Suppressor macrophage treated with lipopolysaccharide for 1 hour (primary cell): ENCODE measurements at regions not wholly inside any gene's neighbourhood (a gene's known extent, or its start where the extent isn't known, plus 50 kb on each side); places are given as distances from the start of the nearest gene placed in this dataset.

Experiments
- DNase-seq, 3 donors: peaks; one replicate each; pipeline ENCODE4 v3.0.0-alpha.2; 2020 to 2022

GRCh38 chr4:151922811-151923210, 162.0 kb upstream of the GATB start:
- DNase-seq: peak in 1 of 3 donors; percentile 7

- DNase-seq: peak in 2 of 3 donors; percentile 33 to 57
Observed at GRCh38 chr4:151922306-151922705, 161.5 kb upstream of the GATB start.

GRCh38 chr4:151921811-151922210, 161.0 kb upstream of the GATB start:
- no peak for DNase-seq

- DNase-seq: no peak
Observed at GRCh38 chr4:151921386-151921785, 160.6 kb upstream of the GATB start.

- peak in 1 of 3 donors; percentile 18 for DNase-seq
Observed at GRCh38 chr4:151917145-151917734, 156.4 kb upstream of the GATB start.

GRCh38 chr4:151912632-151913031, 151.8 kb upstream of the GATB start:
- DNase-seq: no peak

GRCh38 chr4:151911970-151912369, 151.2 kb upstream of the GATB start:
- DNase-seq: no peak

GRCh38 chr4:151908734-151909497, 148.1 kb upstream of the GATB start:
- DNase-seq: no peak

- DNase-seq: no peak
Observed at GRCh38 chr4:151908201-151908600, 147.4 kb upstream of the GATB start.

- DNase-seq: no peak
Observed at GRCh38 chr4:151906438-151906837, 145.6 kb upstream of the GATB start.

GRCh38 chr4:151905197-151905596, 144.4 kb upstream of the GATB start:
- DNase-seq: peak; percentile 6 to 39 (median 32)

- DNase-seq: no peak
Observed at GRCh38 chr4:151901631-151902030, 140.8 kb upstream of the GATB start.

- DNase-seq: no peak
Observed at GRCh38 chr4:151896880-151897279, 136.1 kb upstream of the GATB start.

- DNase-seq: no peak
Observed at GRCh38 chr4:151895671-151896070, 134.9 kb upstream of the GATB start.

GRCh38 chr4:151894246-151894645, 133.4 kb upstream of the GATB start:
- DNase-seq: no peak

GRCh38 chr4:151888367-151888866, 127.6 kb upstream of the GATB start:
- DNase-seq: peak; percentile 38 to 65 (median 45)

- DNase-seq: no peak
Observed at GRCh38 chr4:151887816-151888180, 127.0 kb upstream of the GATB start.

GRCh38 chr4:151887031-151887815, 126.4 kb upstream of the GATB start:
- DNase-seq: peak; percentile 69 to 83 (median 79)

GRCh38 chr4:151885123-151885522, 124.3 kb upstream of the GATB start:
- no peak for DNase-seq

- DNase-seq: no peak
Observed at GRCh38 chr4:151883747-151884146, 122.9 kb upstream of the GATB start.

GRCh38 chr4:151882072-151882803, 121.4 kb upstream of the GATB start:
- DNase-seq: no peak

- DNase-seq: no peak
Observed at GRCh38 chr4:151879705-151880445, 119.1 kb upstream of the GATB start.
